Stimulated activated memory B cell treated with anti-CD40 and anti-IgM and Interleukin-4, amounts not matched to agents 10 μg/mL and 1 μg/mL and 100 μg/mL, for 72 hours (primary cell): ENCODE measurements at regions not wholly inside any gene's neighbourhood (a gene's known extent, or its start where the extent isn't known, plus 50 kb on each side); places are given as distances from the start of the nearest gene placed in this dataset.

Source experiments
- ATAC-seq: fragments of 150-1000 bp; cut with Tn5 transposase; 2 replicates; pipeline ENCODE4 v1.10.0; 2021
- H3K27ac Mint-ChIP-seq: one replicate; pipeline ENCODE4 v1.8.0; 2022; ENCODE audit warnings: mild to moderate bottlenecking, mixed read lengths
- H3K27me3 Mint-ChIP-seq: one replicate; pipeline ENCODE4 v1.8.0; 2022; ENCODE audit warnings: mixed read lengths
- H3K36me3 Mint-ChIP-seq: one replicate; pipeline ENCODE4 v1.8.0; 2022; ENCODE audit warnings: mixed read lengths
- H3K4me1 Mint-ChIP-seq: one replicate; pipeline ENCODE4 v1.8.0; 2022; ENCODE audit warnings: mixed read lengths
- H3K4me3 Mint-ChIP-seq: one replicate; pipeline ENCODE4 v1.8.0; 2022; ENCODE audit warnings: mild to moderate bottlenecking, moderate library complexity, mixed read lengths
- H3K9me3 Mint-ChIP-seq: one replicate; pipeline ENCODE4 v1.8.0; 2022; ENCODE audit warnings: mixed read lengths

- no peaks in the 10 kb centered on the region for H3K27me3 Mint-ChIP-seq
- H3K9me3 Mint-ChIP-seq, result peaks cover 9% of the 10 kb centered on the region
- no peak for ATAC-seq
- no peaks in the 10 kb centered on the region for H3K36me3 Mint-ChIP-seq
- H3K27ac Mint-ChIP-seq, result no peak overlapping the region
- no peak overlapping the region for H3K4me3 Mint-ChIP-seq
- no peaks in the 10 kb centered on the region for H3K4me1 Mint-ChIP-seq
These were observed 824.8 kb upstream of the LCORL start for GRCh38 chr4:18846313-18846712.

- Mint-ChIP-seq H3K9me3 (peaks cover 9% of the 10 kb centered on the region), H3K4me1 (no peaks in the 10 kb centered on the region), H3K4me3 (no peak overlapping the region), H3K36me3 (no peaks in the 10 kb centered on the region), H3K27me3 (no peaks in the 10 kb centered on the region), H3K27ac (no peak overlapping the region)
- ATAC-seq, result no peak
These were observed 823.2 kb upstream of the LCORL start for GRCh38 chr4:18844726-18845125.

- ATAC-seq, result no peak
These were observed 820.9 kb upstream of the LCORL start for GRCh38 chr4:18842431-18842830.

GRCh38 chr4:18840481-18840880 lies 818.9 kb upstream of the LCORL start:
- ATAC-seq, result no peak
- Mint-ChIP-seq H3K36me3 (no peaks in the 10 kb centered on the region), H3K4me3 (no peak overlapping the region), H3K9me3 (peaks cover 8% of the 10 kb centered on the region), H3K4me1 (peaks cover 7% of the 10 kb centered on the region), H3K27ac (no peak overlapping the region), H3K27me3 (no peaks in the 10 kb centered on the region)

More at GRCh38 chr4:18842431-18842830, 820.9 kb upstream of the LCORL start:
- Mint-ChIP-seq H3K4me1 (no peaks in the 10 kb centered on the region), H3K27me3 (no peaks in the 10 kb centered on the region), H3K36me3 (no peaks in the 10 kb centered on the region), H3K4me3 (no peak overlapping the region), H3K27ac (no peak overlapping the region), H3K9me3 (peaks cover 9% of the 10 kb centered on the region)

- no peaks in the 10 kb centered on the region for H3K27me3 Mint-ChIP-seq
- H3K9me3 Mint-ChIP-seq, result no peaks in the 10 kb centered on the region
- ATAC-seq, result no peak
- no peaks in the 10 kb centered on the region for H3K4me1 Mint-ChIP-seq
- H3K27ac Mint-ChIP-seq, result no peak overlapping the region
- H3K36me3 Mint-ChIP-seq, result no peaks in the 10 kb centered on the region
- H3K4me3 Mint-ChIP-seq, result no peak overlapping the region
These were observed 794.8 kb upstream of the LCORL start for GRCh38 chr4:18816228-18816895.

GRCh38 chr4:18815779-18816173 lies 794.2 kb upstream of the LCORL start:
- no peaks in the 10 kb centered on the region for H3K36me3 Mint-ChIP-seq
- no peaks in the 10 kb centered on the region for H3K27me3 Mint-ChIP-seq
- no peak overlapping the region for H3K4me3 Mint-ChIP-seq
- no peak overlapping the region for H3K27ac Mint-ChIP-seq
- peaks cover 3% of the 10 kb centered on the region for H3K9me3 Mint-ChIP-seq
- no peak for ATAC-seq
- no peaks in the 10 kb centered on the region for H3K4me1 Mint-ChIP-seq

GRCh38 chr4:18815081-18815778 lies 793.7 kb upstream of the LCORL start:
- ATAC-seq, result no peak
- H3K4me3 Mint-ChIP-seq, result no peak overlapping the region
- H3K9me3 Mint-ChIP-seq, result peaks cover 4% of the 10 kb centered on the region
- no peak overlapping the region for H3K27ac Mint-ChIP-seq
- no peaks in the 10 kb centered on the region for H3K36me3 Mint-ChIP-seq
- no peaks in the 10 kb centered on the region for H3K4me1 Mint-ChIP-seq
- H3K27me3 Mint-ChIP-seq, result no peaks in the 10 kb centered on the region

- Mint-ChIP-seq H3K4me3 (no peak overlapping the region), H3K36me3 (no peaks in the 10 kb centered on the region), H3K9me3 (peaks cover 5% of the 10 kb centered on the region), H3K4me1 (no peaks in the 10 kb centered on the region), H3K27me3 (no peaks in the 10 kb centered on the region), H3K27ac (no peak overlapping the region)
- ATAC-seq, result no peak
These were observed 792.2 kb upstream of the LCORL start for GRCh38 chr4:18813771-18814170.

- H3K27ac Mint-ChIP-seq, result no peak overlapping the region
- no peak for ATAC-seq
- H3K4me3 Mint-ChIP-seq, result no peak overlapping the region
- H3K27me3 Mint-ChIP-seq, result no peaks in the 10 kb centered on the region
- no peaks in the 10 kb centered on the region for H3K4me1 Mint-ChIP-seq
- peaks cover 6% of the 10 kb centered on the region for H3K9me3 Mint-ChIP-seq
- H3K36me3 Mint-ChIP-seq, result no peaks in the 10 kb centered on the region
These were observed 791.5 kb upstream of the LCORL start for GRCh38 chr4:18813055-18813454.

- no peaks in the 10 kb centered on the region for H3K27me3 Mint-ChIP-seq
- ATAC-seq, result no peak
- H3K27ac Mint-ChIP-seq, result no peak overlapping the region
- H3K9me3 Mint-ChIP-seq, result peaks cover 1% of the 10 kb centered on the region
- no peaks in the 10 kb centered on the region for H3K36me3 Mint-ChIP-seq
- H3K4me3 Mint-ChIP-seq, result no peak overlapping the region
- H3K4me1 Mint-ChIP-seq, result no peaks in the 10 kb centered on the region
These were observed 782.2 kb upstream of the LCORL start for GRCh38 chr4:18803781-18804180.

GRCh38 chr4:18798123-18798522 lies 776.6 kb upstream of the LCORL start:
- Mint-ChIP-seq H3K9me3 (no peaks in the 10 kb centered on the region), H3K4me3 (no peak overlapping the region), H3K27ac (no peak overlapping the region), H3K36me3 (no peaks in the 10 kb centered on the region), H3K27me3 (no peaks in the 10 kb centered on the region), H3K4me1 (no peaks in the 10 kb centered on the region)
- no peak for ATAC-seq

- no peak for ATAC-seq
- H3K4me1 Mint-ChIP-seq, result no peaks in the 10 kb centered on the region
- no peaks in the 10 kb centered on the region for H3K36me3 Mint-ChIP-seq
- H3K27me3 Mint-ChIP-seq, result no peaks in the 10 kb centered on the region
- no peak overlapping the region for H3K27ac Mint-ChIP-seq
- no peaks in the 10 kb centered on the region for H3K9me3 Mint-ChIP-seq
- H3K4me3 Mint-ChIP-seq, result no peak overlapping the region
These were observed 774.2 kb upstream of the LCORL start for GRCh38 chr4:18795794-18796193.

GRCh38 chr4:18777190-18777930 lies 755.8 kb upstream of the LCORL start:
- Mint-ChIP-seq H3K27ac (no peak overlapping the region), H3K4me1 (no peaks in the 10 kb centered on the region), H3K36me3 (no peaks in the 10 kb centered on the region), H3K9me3 (peaks cover 15% of the 10 kb centered on the region), H3K4me3 (no peak overlapping the region), H3K27me3 (no peaks in the 10 kb centered on the region)
- no peak for ATAC-seq

GRCh38 chr4:18767921-18768320 lies 746.4 kb upstream of the LCORL start:
- Mint-ChIP-seq H3K27me3 (no peaks in the 10 kb centered on the region), H3K4me3 (no peak overlapping the region), H3K27ac (no peak overlapping the region), H3K4me1 (no peaks in the 10 kb centered on the region), H3K9me3 (peaks cover 3% of the 10 kb centered on the region), H3K36me3 (no peaks in the 10 kb centered on the region)
- no peak for ATAC-seq

- no peak overlapping the region for H3K27ac Mint-ChIP-seq
- H3K27me3 Mint-ChIP-seq, result no peaks in the 10 kb centered on the region
- no peaks in the 10 kb centered on the region for H3K4me1 Mint-ChIP-seq
- H3K36me3 Mint-ChIP-seq, result no peaks in the 10 kb centered on the region
- no peak for ATAC-seq
- H3K9me3 Mint-ChIP-seq, result peaks cover 3% of the 10 kb centered on the region
- H3K4me3 Mint-ChIP-seq, result no peak overlapping the region
These were observed 735.1 kb upstream of the LCORL start for GRCh38 chr4:18756671-18757070.

- no peak for ATAC-seq
- Mint-ChIP-seq H3K27ac (no peak overlapping the region), H3K36me3 (no peaks in the 10 kb centered on the region), H3K4me3 (no peak overlapping the region), H3K27me3 (no peaks in the 10 kb centered on the region), H3K4me1 (no peaks in the 10 kb centered on the region), H3K9me3 (peaks cover 3% of the 10 kb centered on the region)
These were observed 732.6 kb upstream of the LCORL start for GRCh38 chr4:18754180-18754579.
